ENCODE measurements at regions not wholly inside any gene's neighbourhood (a gene's known extent, or its start where the extent isn't known, plus 50 kb on each side); places are given as distances from the start of the nearest gene placed in this dataset.

DNA sequence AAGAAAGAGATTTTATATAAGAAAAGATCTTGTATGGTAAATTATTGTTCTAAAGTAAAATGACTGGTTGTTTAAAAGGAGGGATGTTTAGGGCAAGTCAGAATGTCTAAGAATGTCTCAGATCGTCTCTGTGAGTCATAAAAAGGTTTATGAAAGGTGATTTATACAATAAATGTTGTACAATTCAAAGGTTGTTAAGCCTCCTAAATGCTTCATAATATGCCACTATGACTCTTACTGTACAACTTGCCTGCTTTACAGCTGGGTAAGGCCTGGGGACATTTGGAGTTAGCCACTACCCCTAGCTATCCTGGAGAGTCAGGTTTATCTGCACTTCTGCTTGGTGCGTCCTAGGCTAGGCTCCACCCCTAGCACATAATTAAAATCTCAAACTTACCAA, 927.4 kb downstream of the FSCB start:
- no peak overlapping the region for H3K9ac ChIP-seq (ENCODE audit: low read depth, low read length)
- H2BK120ac ChIP-seq (ENCODE audit: low read depth, low read length): no peak overlapping the region
- no peak for DNase-seq
- no peak overlapping the region for H2BK20ac ChIP-seq (ENCODE audit: low read depth, low read length)
- ChIA-PET POLR2A (ENCODE audit: unreplicated experiment) (no interaction called here), CTCF (no interaction called here)
- no peak overlapping the region for H2BK15ac ChIP-seq (ENCODE audit: low read depth, low read length)
- no CpG with 5 or more reads among the region's 2 CpGs for WGBS, 2 experiments (ENCODE audit: extremely low coverage in 2 of 2, insufficient read length in 1 of 2)
- no peak overlapping the region for H3K4me3 ChIP-seq (ENCODE audit: insufficient read depth, low read depth, low read length)
- H3K4me1 ChIP-seq (ENCODE audit: control insufficient read depth, insufficient read depth, low read length): no peaks in the 10 kb centered on the region
- no peaks in the 10 kb centered on the region for H3K27me3 ChIP-seq (ENCODE audit: control insufficient read depth, insufficient read depth, low read length)
- ATAC-seq (ENCODE audit: low read depth): no peak
- intact Hi-C loops (cut with micrococcal nuclease): no loop called here
- H3K27ac ChIP-seq (ENCODE audit: insufficient read depth, low read length): no peak overlapping the region
- H3K23ac ChIP-seq (ENCODE audit: low read depth, low read length): no peak overlapping the region
- H3K36me3 ChIP-seq (ENCODE audit: control insufficient read depth, insufficient read depth, low read length): no peaks in the 10 kb centered on the region
- H3K18ac ChIP-seq (ENCODE audit: low read depth, low read length): no peak overlapping the region
- H2BK5ac ChIP-seq (ENCODE audit: low read depth, low read length, poor library complexity, severe bottlenecking): no peak overlapping the region
- H3K9me3 ChIP-seq (ENCODE audit: control insufficient read depth, insufficient read depth, low read length): peaks cover 5% of the 10 kb centered on the region; the same call in 1 of the 2 replicates
- in situ Hi-C loops (cut with MboI; ENCODE audit: low sequenced_read_pairs): no loop called here
- H3K79me1 ChIP-seq (ENCODE audit: low read depth in 1 of 2, low read length in 2 of 2): no peaks in the 10 kb centered on the region
- no peak overlapping the region for H4K5ac ChIP-seq (ENCODE audit: low read depth, low read length)
- H3K9me1 ChIP-seq (ENCODE audit: insufficient read depth, low read length): no peaks in the 10 kb centered on the region
- no peak overlapping the region for H2AK9ac ChIP-seq (replicated peaks; ENCODE audit: low read depth, low read length, poor library complexity)
- TF ChIP-seq, protein P1, sequence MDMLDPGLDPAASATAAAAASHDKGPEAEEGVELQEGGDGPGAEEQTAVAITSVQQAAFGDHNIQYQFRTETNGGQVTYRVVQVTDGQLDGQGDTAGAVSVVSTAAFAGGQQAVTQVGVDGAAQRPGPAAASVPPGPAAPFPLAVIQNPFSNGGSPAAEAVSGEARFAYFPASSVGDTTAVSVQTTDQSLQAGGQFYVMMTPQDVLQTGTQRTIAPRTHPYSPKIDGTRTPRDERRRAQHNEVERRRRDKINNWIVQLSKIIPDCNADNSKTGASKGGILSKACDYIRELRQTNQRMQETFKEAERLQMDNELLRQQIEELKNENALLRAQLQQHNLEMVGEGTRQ (IDR thresholded peaks at IDR 0.05; ENCODE audit: low read depth, low read length): no peak
- no peak for TF ChIP-seq MAZ (IDR thresholded peaks at IDR 0.05; ENCODE audit: borderline replicate concordance, low read depth, low read length)
- TF ChIP-seq, protein P2, sequence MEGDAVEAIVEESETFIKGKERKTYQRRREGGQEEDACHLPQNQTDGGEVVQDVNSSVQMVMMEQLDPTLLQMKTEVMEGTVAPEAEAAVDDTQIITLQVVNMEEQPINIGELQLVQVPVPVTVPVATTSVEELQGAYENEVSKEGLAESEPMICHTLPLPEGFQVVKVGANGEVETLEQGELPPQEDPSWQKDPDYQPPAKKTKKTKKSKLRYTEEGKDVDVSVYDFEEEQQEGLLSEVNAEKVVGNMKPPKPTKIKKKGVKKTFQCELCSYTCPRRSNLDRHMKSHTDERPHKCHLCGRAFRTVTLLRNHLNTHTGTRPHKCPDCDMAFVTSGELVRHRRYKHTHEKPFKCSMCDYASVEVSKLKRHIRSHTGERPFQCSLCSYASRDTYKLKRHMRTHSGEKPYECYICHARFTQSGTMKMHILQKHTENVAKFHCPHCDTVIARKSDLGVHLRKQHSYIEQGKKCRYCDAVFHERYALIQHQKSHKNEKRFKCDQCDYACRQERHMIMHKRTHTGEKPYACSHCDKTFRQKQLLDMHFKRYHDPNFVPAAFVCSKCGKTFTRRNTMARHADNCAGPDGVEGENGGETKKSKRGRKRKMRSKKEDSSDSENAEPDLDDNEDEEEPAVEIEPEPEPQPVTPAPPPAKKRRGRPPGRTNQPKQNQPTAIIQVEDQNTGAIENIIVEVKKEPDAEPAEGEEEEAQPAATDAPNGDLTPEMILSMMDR (conservative IDR thresholded peaks at IDR 0.05; ENCODE audit: low read depth, low read length): no peak
- TF ChIP-seq CEBPB (IDR thresholded peaks at IDR 0.05; ENCODE audit: low read depth, low read length): no peak
- no peak for TF ChIP-seq POLR2A (IDR thresholded peaks at IDR 0.05; ENCODE audit: low read depth, low read length)
- no peak for TF ChIP-seq RAD21 (IDR thresholded peaks at IDR 0.05; ENCODE audit: low read length)
- no peak for TF ChIP-seq MAFK (IDR thresholded peaks at IDR 0.05; ENCODE audit: low read depth, low read length)
- TF ChIP-seq MXI1 (IDR thresholded peaks at IDR 0.05; ENCODE audit: borderline replicate concordance, low read depth, low read length): no peak
- no peak for TF ChIP-seq BHLHE40 (IDR thresholded peaks at IDR 0.05; ENCODE audit: low read depth, low read length)
- TF ChIP-seq, protein P3, sequence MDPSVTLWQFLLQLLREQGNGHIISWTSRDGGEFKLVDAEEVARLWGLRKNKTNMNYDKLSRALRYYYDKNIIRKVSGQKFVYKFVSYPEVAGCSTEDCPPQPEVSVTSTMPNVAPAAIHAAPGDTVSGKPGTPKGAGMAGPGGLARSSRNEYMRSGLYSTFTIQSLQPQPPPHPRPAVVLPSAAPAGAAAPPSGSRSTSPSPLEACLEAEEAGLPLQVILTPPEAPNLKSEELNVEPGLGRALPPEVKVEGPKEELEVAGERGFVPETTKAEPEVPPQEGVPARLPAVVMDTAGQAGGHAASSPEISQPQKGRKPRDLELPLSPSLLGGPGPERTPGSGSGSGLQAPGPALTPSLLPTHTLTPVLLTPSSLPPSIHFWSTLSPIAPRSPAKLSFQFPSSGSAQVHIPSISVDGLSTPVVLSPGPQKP (IDR thresholded peaks at IDR 0.05; ENCODE audit: borderline replicate concordance, low read depth, low read length): no peak
- TF ChIP-seq RFX5 (IDR thresholded peaks at IDR 0.05; ENCODE audit: low read depth, low read length): no peak
- TF ChIP-seq FOS (IDR thresholded peaks at IDR 0.05; ENCODE audit: low read depth, low read length): no peak
- BruUV-seq (replicated peaks): no TSS peak
- H4K20me1 ChIP-seq (ENCODE audit: insufficient read depth, low read length): no peaks in the 10 kb centered on the region
- no peak overlapping the region for H3K14ac ChIP-seq (replicated peaks; ENCODE audit: low read depth, low read length)
- no peak overlapping the region for H3K4ac ChIP-seq (ENCODE audit: low read depth, low read length)
- no peak overlapping the region for H3K56ac ChIP-seq (ENCODE audit: extremely low read depth, insufficient read depth, low read length)
- no peak overlapping the region for H2AK5ac ChIP-seq (ENCODE audit: low read depth, low read length)
- H4K91ac ChIP-seq (ENCODE audit: insufficient read depth, low read depth, low read length): no peak overlapping the region
- dilution Hi-C loops (cut with HindIII; ENCODE audit: low sequenced_read_pairs, unreplicated experiment): no loop called here
- no peak overlapping the region for H2AFZ ChIP-seq (replicated peaks; ENCODE audit: low read length, poor library complexity)
- no peak overlapping the region for H3K4me2 ChIP-seq (ENCODE audit: low read depth, low read length)
- no peak overlapping the region for H4K8ac ChIP-seq (ENCODE audit: low read depth in 2 of 2, low read length in 2 of 2)
